Brain microvascular endothelial cell (primary cell): ENCODE measurements at regions not wholly inside any gene's neighbourhood (a gene's known extent, or its start where the extent isn't known, plus 50 kb on each side); places are given as distances from the start of the nearest gene placed in this dataset.

ENCODE experiments used
- DNase-seq: peaks from one replicate; pipeline ENCODE4 v3.0.0-alpha.2; 2020
- H3K27ac ChIP-seq: fragments of 250-450 bp; sonication (Bioruptor Pico); 2 replicates; pipeline ENCODE4 v1.5.1; 2020; ENCODE audit warnings: mild to moderate bottlenecking, moderate library complexity
- H3K27me3 ChIP-seq: fragments of 250-450 bp; sonication (Bioruptor Pico); replicated peaks from 2 replicates; pipeline ENCODE4 v1.5.1; 2020; ENCODE audit warnings: mild to moderate bottlenecking
- H3K36me3 ChIP-seq: fragments of 250-450 bp; sonication (Bioruptor Pico); replicated peaks from 2 replicates; pipeline ENCODE4 v1.5.1; 2020; ENCODE audit warnings: mild to moderate bottlenecking
- H3K4me3 ChIP-seq: 2 replicates; pipeline ENCODE4 v1.5.1; 2011; ENCODE audit warnings: low read depth, mild to moderate bottlenecking, control low read depth, low read length, moderate library complexity
- in situ Hi-C: cut with HindIII; loops from 2 replicates; pipeline ENCODE4 v1.10.0; 2017; ENCODE audit warnings: low sequenced_read_pairs, low pct_ligation_motif_present
- TF ChIP-seq, protein P1 (sequence below): IDR thresholded peaks from 2 replicates; pipeline ENCODE4 v1.5.1; 2011; ENCODE audit warnings: low read depth, mild to moderate bottlenecking, moderate library complexity, low read length, control low read depth, inconsistent platforms; ENCODE audit errors: missing control alignments

DNA sequence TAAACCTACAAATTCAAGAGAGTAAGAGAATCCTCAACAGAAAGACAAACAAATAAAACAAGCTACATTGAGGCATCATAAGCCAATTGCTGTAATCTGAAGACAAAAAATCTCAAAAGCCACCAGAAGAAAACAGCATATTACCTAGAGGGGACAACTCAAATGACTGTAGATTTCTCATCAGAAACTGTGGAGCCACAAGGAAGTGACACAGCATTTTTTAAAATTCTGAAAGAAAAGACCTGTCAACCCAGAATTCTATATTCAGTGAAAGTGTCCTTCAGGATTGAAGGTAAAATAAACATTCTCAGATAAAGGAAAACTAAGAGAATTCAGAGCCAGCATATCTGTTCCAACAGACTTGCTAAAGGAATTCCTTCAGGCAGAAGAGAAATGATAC lies 147.8 kb upstream of the DHRS4 start:
- Histone ChIP-seq H3K27ac (no peak overlapping the region), H3K36me3 (no peaks in the 10 kb centered on the region), H3K4me3 (no peak overlapping the region), H3K27me3 (no peaks in the 10 kb centered on the region)
- no peak for DNase-seq
- TF ChIP-seq, protein P1, sequence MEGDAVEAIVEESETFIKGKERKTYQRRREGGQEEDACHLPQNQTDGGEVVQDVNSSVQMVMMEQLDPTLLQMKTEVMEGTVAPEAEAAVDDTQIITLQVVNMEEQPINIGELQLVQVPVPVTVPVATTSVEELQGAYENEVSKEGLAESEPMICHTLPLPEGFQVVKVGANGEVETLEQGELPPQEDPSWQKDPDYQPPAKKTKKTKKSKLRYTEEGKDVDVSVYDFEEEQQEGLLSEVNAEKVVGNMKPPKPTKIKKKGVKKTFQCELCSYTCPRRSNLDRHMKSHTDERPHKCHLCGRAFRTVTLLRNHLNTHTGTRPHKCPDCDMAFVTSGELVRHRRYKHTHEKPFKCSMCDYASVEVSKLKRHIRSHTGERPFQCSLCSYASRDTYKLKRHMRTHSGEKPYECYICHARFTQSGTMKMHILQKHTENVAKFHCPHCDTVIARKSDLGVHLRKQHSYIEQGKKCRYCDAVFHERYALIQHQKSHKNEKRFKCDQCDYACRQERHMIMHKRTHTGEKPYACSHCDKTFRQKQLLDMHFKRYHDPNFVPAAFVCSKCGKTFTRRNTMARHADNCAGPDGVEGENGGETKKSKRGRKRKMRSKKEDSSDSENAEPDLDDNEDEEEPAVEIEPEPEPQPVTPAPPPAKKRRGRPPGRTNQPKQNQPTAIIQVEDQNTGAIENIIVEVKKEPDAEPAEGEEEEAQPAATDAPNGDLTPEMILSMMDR, result no peak
- in situ Hi-C loops, result no loop called here

- no peaks in the 10 kb centered on the region for H3K36me3 ChIP-seq
- no peak for DNase-seq
- no peak overlapping the region for H3K4me3 ChIP-seq
- in situ Hi-C loops, result no loop called here
- TF ChIP-seq, protein P1, result no peak
- H3K27me3 ChIP-seq, result no peaks in the 10 kb centered on the region
- H3K27ac ChIP-seq, result no peak overlapping the region
Observed at GRCh38 chr14:23814527-23815256, 138.9 kb upstream of the DHRS4 start.

GRCh38 chr14:23816371-23816770 lies 137.2 kb upstream of the DHRS4 start:
- TF ChIP-seq, protein P1, result no peak
- Histone ChIP-seq H3K27me3 (no peaks in the 10 kb centered on the region), H3K36me3 (no peaks in the 10 kb centered on the region), H3K27ac (no peak overlapping the region), H3K4me3 (no peak overlapping the region)
- in situ Hi-C loops, result no loop called here
- DNase-seq, result no peak

DNA sequence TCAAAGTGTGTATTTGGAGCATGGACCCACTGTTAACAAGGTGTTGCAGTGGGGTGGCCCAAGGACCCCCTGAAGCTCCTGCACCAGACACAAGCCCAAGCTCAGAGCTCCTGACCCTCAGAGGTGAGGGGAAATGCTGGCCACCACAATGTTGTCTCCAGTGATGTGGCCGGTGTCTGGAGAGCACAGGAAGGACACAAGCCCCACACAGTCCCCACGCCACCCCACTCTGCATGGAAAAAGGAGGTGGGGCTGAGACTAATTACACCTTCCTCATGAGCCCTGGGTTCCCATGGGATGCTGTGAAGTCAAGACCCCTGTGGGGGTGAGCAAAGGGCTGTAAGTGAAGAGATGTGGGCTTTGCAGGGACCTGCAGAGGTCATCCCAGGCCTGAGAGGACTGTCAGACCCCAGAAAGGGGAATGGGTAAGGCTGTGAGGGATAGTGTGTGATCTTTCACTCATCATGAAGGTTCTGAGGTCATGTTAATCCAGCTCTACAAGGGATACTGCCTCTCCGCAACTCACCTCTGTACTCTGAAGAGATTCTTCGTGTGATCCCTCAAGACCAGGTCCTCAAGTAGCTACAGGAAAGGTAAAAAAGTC lies 136.3 kb upstream of the DHRS4 start:
- Histone ChIP-seq H3K27ac (no peak overlapping the region), H3K36me3 (no peaks in the 10 kb centered on the region), H3K27me3 (no peaks in the 10 kb centered on the region), H3K4me3 (no peak overlapping the region)
- no peak for DNase-seq
- TF ChIP-seq, protein P1, result no peak
- in situ Hi-C loops, result no loop called here

DNA sequence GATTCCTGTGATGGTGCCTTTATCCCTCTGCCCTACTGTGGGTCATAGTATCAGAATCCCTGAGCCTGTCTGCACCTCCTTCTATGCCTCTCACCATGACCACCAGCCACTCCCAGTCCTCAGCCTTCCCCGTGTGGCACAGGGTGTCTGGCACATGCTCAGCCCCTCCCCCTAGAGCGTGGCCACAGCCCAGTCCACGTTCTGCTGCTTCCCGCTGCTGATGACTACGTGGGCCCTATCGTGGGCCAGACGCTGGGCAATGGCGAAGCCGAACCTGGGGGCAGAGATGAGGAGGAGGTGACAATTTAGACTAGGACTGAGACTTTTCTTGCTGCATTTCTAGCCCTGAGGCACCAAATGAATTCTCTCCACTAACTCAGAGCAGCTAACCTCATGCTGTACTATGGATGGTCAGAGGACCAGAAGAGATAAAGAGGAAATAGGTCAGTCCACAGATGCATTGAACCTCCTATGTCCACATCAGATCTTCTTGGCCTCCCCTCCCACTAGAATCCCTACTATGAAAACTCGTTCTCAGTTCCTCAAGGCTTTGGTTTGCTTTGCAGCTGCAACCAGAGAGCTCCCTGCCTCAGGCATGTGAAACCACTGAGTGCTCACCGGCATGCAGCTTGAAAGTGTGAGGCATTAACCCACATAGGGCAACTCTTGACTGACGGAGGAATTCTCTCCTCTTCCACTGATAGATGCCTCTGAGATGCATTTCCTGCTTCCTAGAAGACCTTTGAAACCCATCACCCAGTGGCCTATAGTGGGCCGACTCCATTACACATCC lies 126.3 kb upstream of the DHRS4 start:
- DNase-seq, result no peak
- in situ Hi-C loops, result no loop called here
- H3K27ac ChIP-seq, result no peak overlapping the region
- TF ChIP-seq, protein P1, result no peak
- H3K27me3 ChIP-seq, result no peaks in the 10 kb centered on the region
- H3K4me3 ChIP-seq, result no peak overlapping the region
- no peaks in the 10 kb centered on the region for H3K36me3 ChIP-seq
